ENCODE measurements at regions not wholly inside any gene's neighbourhood (a gene's known extent, or its start where the extent isn't known, plus 50 kb on each side); places are given as distances from the start of the nearest gene placed in this dataset.
"Not testable (repeated sequence)": the region's sequence is repeated elsewhere in the genome, so short reads cannot be mapped to it uniquely, and the experiment has no call there.

GRCh38 chr2:16394072-16394985 is 271.3 kb downstream of the CYRIA start:
- DNase-seq (ENCODE audit: low read depth in 2 of 2) = no peak

GRCh38 chr2:16393500-16394071 is 272.0 kb downstream of the CYRIA start:
- DNase-seq (ENCODE audit: low read depth in 2 of 2) = no peak

- no peak for DNase-seq (ENCODE audit: low read depth in 2 of 2)
Measured at GRCh38 chr2:16392647-16393499, 272.8 kb downstream of the CYRIA start.

DNA sequence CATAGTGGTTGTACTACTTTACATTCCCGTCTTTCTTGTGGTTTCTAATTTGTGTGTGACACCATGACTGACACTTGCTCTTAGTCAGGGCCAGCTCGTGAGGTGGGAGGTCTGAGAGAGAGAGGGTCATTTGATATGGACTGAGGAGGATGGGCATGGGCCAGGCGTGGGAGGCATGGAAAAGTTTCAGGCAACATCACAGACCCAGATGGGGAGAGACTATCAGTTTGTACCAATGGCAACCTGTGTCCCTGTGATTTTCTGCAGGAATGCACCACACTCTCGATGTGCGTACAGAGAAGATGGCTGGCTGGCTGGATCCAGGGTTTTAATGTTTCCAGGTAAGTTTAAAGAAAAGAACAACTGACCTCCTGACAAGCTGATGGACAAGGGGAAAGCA is 273.6 kb downstream of the CYRIA start:
- DNase-seq (ENCODE audit: low read depth in 2 of 2) = no peak

- DNase-seq (ENCODE audit: low read depth in 2 of 2) = no peak
Measured at GRCh38 chr2:16390561-16390960, 275.1 kb downstream of the CYRIA start.

DNA sequence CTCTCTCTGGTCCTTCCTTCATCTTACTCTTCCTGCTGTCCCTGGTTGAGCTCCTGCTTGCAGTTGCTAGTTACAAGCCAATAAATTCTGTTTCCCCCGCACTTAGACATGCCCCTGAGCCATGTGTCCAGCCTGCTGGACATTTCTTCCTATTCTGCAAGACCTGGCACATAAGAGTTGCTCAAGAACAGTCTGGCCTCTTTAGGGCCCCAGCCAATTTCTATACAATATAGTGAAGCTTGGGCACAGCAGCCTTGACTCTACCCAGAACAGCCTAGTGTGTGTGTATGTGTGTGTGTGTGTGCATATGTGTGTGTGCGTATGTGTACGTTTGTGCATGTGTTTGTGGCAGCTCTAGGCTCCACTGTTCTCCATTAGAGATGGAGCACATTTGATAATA is 276.0 kb downstream of the CYRIA start:
- no peak for DNase-seq (ENCODE audit: low read depth in 2 of 2)

DNA sequence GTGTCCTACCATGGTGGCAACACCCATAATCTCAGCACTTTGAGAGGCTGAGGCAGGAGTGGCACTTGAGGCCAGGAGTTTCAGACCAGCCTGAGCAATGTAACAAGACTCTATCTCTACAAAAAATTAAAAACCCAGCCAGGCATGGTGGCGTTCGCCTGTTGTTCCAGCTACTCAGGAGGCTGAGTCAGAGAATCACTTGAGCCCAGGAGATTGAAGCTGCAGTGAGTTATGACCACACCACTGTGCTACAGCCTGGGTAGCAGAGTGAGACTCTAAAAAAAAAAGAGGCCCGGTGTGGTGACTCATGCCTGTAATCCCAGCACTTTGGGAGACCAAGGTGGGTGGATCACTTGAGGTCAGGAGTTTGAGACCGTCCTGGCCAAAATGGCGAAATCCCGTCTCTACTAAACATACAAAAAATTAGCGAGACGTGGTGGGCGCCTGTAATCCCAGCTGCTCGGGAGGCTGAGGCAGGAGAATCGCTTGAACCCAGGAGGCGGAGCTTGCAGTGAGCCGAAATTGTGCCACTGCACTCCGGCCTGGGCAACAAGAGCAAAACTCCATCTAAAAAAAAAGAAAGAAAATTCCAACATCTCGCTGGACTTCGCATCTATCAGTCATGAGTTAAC is 277.3 kb downstream of the CYRIA start:
- DNase-seq (ENCODE audit: low read depth in 2 of 2) = not testable (repeated sequence)

- DNase-seq (ENCODE audit: low read depth in 2 of 2) = no peak
Measured at GRCh38 chr2:16387461-16387984, 278.1 kb downstream of the CYRIA start.

DNA sequence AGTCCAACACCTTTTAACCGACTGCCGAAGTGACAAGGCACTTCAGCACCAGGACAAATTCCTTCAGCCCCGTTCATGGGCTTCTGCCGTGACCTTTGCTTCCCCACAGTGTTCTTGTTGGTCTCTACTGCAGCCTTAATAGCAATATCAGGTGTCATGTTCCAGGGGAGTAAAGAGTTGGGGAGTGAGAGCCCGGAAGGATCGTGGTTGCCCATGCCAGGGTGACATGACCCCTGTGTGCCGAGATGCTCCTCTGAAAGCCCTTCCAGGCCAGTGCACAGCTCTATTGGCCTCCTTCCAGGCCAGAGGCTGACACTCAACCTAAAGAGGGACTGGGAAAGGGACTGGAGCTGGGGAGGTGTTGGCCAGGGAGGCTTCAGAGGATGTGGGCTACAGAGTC is 279.2 kb downstream of the CYRIA start:
- no peak for DNase-seq (ENCODE audit: low read depth in 2 of 2)

GRCh38 chr2:16386031-16386430 is 279.6 kb downstream of the CYRIA start:
- no peak for DNase-seq (ENCODE audit: low read depth in 2 of 2)

DNA sequence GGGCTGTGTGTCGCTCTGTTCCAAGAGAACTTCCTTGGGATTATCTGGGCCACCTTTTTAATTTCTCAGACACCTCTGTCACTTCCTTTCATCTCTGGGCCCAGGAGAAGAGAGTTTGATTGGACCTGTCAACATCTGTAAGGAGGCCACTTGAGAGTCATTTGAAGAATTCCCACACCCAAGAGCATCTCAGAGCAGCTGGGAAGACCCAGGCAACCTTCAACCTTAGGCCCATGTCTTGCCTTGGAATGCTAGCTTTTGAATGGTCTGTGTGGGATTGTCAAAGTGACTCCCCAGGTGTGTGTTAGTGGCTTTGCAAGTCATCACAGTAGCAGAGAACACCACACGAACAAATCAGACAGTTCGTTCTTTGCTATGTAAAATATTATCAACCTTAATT is 280.3 kb downstream of the CYRIA start:
- no peak for DNase-seq (ENCODE audit: low read depth in 2 of 2)

- DNase-seq (ENCODE audit: low read depth in 2 of 2) = no peak
Measured at GRCh38 chr2:16383411-16383810, 282.2 kb downstream of the CYRIA start.

GRCh38 chr2:16382451-16382850 is 283.2 kb downstream of the CYRIA start:
- DNase-seq (ENCODE audit: low read depth in 2 of 2) = no peak

GRCh38 chr2:16381511-16381910 is 284.1 kb downstream of the CYRIA start:
- no peak for DNase-seq (ENCODE audit: low read depth in 2 of 2)

DNA sequence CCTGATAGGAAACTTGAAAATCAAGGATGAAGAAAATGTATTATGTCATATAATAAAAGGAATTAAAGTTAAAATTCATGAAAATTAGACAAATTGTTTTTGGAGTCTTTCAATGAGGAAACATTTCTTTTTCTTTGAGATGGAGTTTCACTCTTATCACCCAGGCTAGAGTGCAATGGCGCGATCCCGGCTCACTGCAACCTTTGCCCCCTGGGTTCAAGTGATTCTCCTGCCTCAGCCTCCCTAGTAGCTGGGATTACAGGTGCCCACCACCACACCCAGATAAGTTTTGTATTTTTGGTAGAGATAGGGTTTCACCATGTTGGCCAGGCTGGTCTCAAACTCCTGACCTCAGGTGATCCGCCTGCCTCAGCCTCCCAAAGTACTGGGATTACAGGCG is 285.7 kb downstream of the CYRIA start:
- DNase-seq (ENCODE audit: low read depth in 2 of 2) = not testable (repeated sequence)

DNA sequence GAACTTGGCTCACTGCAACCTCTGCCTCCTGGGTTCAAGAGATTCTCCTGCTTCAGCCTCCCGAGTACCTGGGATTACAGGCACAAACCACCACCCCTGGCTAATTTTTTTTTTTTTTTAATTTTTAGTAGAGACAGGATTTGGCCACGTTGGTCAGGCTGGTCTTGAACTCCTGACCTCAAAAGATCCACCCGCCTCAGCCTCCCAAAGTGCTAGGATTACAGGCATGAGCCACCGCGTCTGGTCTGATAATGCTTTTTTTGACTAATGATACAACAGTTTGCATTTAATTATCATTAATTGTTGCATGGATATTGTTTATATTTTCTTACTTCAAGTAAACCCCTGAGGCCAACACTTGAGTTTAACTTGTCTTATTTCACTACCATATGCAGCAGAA is 286.6 kb downstream of the CYRIA start:
- not testable (repeated sequence) for DNase-seq (ENCODE audit: low read depth in 2 of 2)

DNA sequence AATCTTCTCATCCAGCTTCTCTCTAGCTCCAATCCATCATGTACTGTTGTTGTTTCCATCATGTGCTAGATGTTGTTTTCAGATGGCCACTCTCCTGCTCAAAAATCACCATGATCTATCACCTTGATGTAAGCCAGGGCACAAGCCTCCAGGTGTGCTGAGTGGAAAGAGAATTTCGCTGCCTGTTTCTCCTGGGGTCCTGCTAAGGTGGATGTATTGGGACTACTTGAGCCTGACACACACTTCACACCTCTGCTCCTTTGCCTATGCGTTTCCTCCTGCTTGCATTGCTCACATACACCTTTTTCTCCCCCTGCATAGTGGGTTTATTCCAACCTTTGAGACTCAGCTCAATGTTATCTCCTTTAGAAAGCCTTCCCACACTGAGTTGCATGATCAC is 287.6 kb downstream of the CYRIA start:
- DNase-seq (ENCODE audit: low read depth in 2 of 2) = no peak

DNA sequence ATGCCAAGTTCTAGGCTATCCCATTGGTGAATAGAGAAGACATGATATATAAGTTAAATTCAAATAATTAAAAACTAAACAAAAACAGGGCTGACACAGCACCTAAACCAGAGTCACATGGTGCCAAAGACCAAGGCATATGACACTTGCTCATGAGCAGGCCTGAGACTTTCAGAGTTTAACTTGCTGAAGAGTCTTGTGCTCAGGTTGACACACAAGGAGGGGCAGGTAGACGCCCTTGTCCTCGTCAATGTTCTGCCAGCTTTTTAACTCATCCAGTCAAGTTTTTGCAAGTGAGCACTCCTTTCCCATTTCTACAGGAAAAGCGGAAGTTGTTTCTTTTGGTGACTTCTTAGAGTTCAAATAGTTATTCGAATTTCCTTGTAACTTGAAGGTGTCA is 289.7 kb downstream of the CYRIA start:
- DNase-seq (ENCODE audit: low read depth in 2 of 2) = no peak

DNA sequence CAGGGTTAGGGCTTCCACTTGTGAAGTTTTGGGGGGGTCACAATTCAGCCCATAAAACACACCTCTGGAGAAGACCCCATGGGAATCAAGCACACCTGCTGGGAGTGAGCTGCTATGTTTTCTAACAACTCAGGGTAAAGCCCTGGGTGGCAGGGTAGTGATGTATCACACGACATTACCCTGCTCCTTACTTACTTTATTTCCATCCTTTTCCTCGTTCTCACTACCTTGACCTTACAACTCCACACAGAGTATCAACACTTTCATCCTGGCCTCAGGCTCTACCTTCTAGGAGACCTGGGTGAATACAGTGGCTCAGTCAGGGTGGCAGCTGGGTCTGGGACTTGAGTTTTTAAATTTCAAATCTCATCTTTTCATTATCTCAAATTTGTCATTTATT is 290.3 kb downstream of the CYRIA start:
- DNase-seq (ENCODE audit: low read depth in 2 of 2) = no peak

DNA sequence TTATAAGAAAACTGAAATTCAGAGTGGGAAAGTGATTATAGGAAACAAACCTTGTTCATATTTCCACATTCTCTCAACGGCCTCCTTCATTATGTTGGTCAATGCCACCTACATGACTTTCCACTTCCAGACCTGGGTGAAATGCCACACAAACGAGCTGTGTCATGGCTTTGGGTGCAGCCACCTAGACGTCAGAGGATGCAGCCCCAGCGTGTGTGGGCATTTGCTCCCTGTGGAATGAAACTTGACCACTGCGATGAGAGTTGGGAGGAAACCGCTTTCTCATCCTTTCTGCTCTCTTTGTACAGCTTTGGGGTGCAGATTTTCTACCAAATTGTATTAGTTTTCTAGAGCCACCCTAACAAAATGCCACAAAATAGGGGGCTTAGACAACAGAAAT is 291.0 kb downstream of the CYRIA start:
- no peak for DNase-seq (ENCODE audit: low read depth in 2 of 2)

DNA sequence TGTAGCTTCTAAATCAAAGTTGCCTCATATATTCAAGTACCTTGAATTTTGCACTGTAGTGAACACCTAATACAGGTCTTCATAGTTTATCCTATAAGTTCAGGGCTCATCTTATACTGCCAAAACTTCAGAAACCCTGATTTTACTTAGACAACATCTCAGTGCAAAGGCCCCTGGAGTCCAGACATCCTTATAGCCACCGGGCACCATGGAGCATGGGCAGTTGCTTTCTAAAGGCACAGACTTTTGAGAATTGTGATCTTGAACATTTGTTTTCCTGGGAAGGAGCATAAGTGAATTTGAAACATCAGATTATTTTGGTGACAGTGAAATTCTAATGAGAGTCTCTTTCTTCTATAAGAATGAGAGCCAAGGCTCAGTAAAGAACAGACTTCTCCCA is 292.3 kb downstream of the CYRIA start:
- no peak for DNase-seq (ENCODE audit: low read depth in 2 of 2)

- no peak for DNase-seq (ENCODE audit: low read depth in 2 of 2)
Measured at GRCh38 chr2:16371751-16372150, 293.9 kb downstream of the CYRIA start.

All from stimulated activated CD4-positive, alpha-beta T cell treated with anti-CD3 and anti-CD28 coated beads, Interleukin-12 subunit alpha, Interleukin-12 subunit beta, amount 100 ng/mL, for 24 hours (primary cell).